ENCODE measurements at regions not wholly inside any gene's neighbourhood (a gene's known extent, or its start where the extent isn't known, plus 50 kb on each side); places are given as distances from the start of the nearest gene placed in this dataset.
"Not testable (repeated sequence)": the region's sequence is repeated elsewhere in the genome, so short reads cannot be mapped to it uniquely, and the experiment has no call there.

DNA sequence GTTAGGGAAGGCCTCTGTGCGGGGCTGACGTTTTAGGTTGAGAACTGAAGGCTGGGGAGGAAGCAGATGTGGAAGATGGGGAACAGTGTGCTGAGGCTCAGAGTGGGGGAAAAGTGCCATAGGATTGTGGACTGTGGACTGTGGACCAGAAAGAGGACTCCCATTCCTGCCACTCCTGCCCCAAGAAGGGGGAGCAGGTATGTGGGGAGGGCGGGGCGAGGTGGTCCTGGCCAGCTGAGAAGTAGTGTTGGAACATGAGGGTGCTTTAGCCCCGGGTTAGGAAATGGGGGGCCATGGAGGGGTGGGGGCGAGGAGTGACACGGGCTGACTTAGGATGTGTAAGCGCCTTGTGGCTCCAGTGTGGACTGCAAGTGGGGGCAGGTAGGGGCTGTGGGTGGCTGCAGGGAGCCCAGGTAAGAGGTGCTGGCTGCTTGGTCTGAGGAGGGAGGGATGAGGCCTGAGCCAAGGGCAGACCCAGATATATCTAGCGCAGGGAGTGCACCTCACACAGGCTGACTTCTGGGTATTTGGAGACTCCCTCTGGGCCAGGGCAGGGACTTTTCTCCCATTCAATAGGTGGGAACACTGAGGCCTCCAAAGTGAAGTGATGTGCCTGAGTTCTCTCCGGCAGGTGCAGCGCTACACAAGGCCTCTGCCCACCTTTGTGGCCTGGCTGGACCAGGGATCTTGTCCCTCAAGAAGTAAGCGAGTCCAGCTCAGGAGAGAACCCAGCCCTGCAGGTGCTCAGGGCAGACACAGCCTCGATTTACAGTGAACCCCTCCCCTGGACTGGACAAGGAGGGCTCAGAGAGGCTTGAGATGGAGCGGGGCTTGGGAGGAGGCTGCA lies 76.6 kb upstream of the TOX2 start:
- DNase-seq (ENCODE audit: low spot score), result no peak

DNA sequence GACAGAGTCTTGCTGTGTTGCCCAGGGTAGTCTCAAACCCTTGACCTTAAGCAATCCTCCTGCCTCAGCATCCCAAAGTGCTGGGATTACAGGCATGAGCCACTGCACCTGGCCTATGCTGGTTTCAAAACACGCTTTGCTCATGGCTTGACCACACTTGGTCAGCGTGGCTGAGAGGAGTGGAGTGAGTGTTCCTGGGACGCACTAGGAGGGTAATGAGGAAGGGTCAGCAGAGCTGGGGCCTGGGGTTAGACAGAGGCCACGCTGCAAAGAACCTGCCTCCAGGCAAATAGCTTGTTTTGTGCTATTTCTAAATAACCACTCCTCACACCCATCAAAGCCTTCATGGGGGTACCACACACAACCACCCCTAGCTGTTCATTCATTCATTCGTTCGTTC lies 77.9 kb upstream of the TOX2 start:
- DNase-seq (ENCODE audit: low spot score), result no peak

GRCh38 chr20:43835944-43836508 lies 78.6 kb upstream of the TOX2 start:
- no peak for DNase-seq (ENCODE audit: low spot score)

GRCh38 chr20:43833511-43834395 lies 80.9 kb upstream of the TOX2 start:
- DNase-seq (ENCODE audit: low spot score), result no peak

DNA sequence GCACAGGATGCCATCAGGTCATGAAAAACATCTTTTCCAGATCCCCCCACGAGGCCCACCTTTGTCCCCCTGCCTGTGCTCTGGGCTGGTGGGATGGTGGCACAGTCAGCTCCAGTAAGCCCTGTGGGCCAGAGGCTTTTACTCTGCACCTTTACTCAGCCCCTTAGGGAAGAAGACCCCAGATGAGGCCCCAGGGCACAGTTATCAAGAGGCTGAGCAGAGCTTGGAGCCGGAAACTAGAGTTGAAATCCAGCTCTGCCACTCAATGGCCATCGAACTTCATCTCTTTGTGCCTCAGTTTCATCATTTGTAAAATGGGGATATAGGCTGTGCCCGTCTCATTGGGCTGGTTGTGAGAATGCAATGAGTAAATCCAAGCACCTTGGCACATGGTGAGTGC lies 81.7 kb upstream of the TOX2 start:
- no peak for DNase-seq (ENCODE audit: low spot score)

DNA sequence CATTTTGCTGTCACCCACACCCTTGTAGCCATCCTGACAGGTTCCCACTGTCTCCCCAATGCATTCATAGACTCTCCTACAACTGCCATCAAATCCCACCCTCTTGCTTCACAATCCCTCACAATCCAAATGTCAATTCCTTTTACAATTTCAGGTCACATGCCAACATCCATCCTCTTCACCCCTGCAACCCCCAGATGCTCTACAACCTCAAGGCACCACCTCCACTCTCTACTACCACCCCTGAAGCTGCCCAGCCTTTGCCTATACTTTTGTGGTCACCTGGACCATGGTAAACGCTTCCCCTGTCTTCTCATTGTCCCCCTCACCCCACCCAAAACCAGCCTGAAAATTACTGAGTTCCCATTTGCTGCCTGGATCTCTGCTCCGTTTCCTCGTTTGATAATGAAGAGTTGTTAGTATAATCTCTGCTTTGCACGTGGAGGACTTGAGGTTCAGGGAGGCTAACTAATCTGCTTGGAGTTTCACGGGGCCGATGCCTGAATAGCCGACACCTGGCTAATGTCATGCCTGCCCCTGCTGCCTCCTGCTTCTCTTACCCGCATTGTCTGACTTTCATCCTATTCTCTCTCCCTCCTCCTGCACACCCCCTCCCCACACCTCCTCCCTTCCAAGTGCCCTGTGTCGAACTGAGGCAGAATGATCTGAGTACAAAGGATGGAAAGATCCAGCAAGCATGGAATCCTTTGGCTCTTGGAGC lies 82.4 kb upstream of the TOX2 start:
- no peak for DNase-seq (ENCODE audit: low spot score)

DNA sequence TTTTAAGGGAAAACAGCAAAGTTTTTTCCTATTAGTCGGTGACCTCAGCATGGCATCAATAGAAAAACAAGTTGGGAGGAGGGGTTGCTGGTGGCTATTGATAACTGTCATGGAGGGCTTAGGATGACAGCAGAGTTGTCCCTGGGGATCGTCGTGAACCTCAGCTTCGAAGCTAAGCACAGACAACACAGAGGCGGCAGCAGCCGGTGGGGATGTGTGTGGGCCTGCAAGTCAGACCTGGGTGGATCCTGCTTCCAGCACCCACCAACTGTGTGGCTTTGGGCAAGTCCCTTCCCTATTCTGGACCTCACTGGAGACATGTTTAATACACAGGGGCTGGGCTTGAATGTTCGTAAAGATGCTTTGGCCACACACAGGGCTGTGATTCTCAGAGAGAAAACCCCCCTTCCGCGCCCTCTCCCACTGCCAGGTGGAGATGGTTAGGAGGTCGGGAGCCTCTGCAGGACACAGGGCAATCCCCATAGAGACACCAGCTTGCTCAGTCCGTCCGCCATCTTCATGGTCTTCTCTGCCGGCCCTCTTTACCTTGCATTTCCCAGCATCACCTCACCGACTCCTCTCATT lies 83.1 kb upstream of the TOX2 start:
- DNase-seq (ENCODE audit: low spot score), result no peak

- DNase-seq (ENCODE audit: low spot score), result no peak
These were observed 83.8 kb upstream of the TOX2 start for GRCh38 chr20:43830883-43831282.

GRCh38 chr20:43829951-43830690 lies 84.5 kb upstream of the TOX2 start:
- DNase-seq (ENCODE audit: low spot score), result no peak

DNA sequence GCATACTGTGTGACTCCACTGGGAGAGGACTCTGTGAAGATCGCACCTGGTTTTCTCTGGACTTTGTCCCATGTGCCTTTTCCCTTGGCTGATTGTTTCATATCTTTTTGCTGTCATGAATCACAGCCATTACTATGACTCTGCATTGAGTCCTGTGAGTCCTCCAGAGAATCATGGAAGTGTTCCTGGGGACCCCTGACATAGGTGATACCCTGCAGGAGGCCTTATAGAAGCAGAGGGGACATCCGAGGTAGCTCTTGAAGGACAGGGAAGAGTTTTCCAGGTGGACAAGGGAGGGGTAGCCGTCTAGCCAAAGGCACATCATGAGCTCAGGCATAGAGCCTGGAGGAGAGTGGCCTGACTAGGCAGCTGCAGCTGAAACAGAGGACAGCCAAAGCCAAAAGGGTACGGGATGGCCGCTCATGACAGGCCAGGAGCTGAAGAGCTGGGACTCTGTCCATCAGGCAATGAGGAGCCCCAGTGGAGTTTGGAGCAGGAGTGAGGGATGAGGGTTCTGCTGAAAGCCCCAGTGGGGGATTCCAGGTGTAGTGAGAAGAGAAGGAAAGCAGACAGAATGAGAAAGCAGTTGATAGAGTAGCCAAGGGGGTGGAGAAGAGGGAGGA lies 86.6 kb upstream of the TOX2 start:
- DNase-seq (ENCODE audit: low spot score), result no peak

DNA sequence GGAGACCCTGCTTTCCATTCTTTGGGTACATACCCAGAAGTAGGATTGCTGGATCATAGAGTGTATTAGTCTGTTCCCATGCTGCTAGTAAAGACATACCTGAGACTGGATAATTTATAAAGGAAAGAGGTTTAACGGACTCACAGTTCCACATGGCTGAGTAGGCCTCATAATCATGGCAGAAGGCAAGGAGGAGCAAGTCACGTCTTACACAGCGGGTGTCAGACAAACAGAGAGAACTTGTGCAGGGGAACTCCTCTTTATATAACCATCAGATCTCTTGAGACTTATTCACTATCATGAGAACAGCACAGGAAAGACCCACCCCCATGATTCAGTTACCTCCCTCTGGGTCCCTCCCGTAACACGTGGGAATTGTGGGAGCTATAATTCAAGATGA lies 87.7 kb upstream of the TOX2 start:
- not testable (repeated sequence) for DNase-seq (ENCODE audit: low spot score)

DNA sequence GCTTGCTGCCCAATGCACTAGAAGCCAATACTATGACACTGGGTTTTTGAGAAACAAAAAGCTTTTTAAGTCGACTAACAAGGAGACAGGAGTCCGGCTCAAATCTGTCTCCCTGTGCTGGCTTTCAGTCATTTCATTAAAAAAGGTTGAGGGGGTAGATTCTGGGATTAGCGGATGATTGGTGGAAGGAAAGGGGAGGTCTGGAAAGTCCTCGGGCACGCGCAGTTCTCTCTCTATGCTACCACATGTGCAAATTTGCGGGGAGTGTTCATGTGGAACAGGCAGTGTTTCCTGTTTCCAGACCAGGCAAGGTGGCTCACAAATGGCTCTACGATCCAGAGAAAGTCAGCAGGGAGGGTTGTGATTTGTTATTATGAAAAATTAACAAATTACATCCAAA lies 89.1 kb upstream of the TOX2 start:
- DNase-seq (ENCODE audit: low spot score), result no peak

- DNase-seq (ENCODE audit: low spot score), result no peak
These were observed 89.6 kb upstream of the TOX2 start for GRCh38 chr20:43825051-43825402.

DNA sequence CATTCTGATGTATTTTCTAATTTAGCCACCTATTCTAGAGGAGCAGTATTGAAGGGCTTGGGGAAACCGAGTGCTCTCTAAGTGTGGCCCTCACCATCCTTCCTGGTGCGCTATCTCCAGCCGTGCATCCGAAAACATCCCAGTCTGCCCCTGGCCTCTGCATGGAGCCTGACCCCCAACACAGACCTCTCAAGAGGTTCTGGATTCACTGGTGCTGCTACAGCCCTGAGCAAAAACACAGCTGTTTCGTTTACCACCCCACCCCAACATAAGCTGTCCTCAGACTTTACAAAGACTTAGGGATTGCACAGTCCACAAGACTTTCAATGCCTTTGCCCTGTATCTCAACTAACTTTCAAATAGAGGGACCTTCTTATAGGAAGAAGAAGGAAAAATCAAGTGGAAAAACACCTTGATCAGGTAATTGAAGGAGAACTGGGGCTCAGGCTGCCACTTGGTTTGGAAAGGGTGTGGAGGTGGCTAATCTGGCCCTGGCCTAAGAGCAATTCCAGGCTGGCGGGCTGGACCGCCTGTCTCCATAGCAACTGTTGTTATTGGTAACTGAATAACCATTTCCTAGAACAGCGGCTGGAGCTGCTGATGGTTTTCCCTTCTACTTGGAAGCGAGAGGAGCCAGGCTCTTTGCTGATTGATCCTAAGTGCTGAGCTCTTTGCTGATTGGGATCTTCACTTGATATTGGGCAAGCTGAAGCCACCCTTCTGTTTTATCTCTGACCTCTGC lies 90.2 kb upstream of the TOX2 start:
- DNase-seq (ENCODE audit: low spot score), result peak; percentile 57

DNA sequence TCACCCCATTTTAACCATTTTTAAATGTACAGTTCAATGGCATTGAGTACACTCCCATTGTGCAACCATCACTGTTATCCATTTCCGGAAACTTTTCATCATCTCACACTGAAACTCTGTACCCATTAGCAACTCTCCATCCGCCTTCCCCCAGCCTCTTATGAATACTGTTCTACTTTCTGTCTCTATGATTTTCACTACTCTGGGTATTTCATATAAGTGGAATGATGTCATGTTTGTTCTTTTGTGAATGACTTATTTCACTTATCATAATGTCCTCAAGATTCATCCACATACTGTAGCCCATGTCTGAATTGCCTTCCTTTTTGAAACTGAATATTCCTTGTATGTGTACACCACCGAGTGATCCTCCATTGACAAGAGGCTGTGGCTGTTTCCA lies 92.9 kb upstream of the TOX2 start:
- no peak for DNase-seq (ENCODE audit: low spot score)

DNA sequence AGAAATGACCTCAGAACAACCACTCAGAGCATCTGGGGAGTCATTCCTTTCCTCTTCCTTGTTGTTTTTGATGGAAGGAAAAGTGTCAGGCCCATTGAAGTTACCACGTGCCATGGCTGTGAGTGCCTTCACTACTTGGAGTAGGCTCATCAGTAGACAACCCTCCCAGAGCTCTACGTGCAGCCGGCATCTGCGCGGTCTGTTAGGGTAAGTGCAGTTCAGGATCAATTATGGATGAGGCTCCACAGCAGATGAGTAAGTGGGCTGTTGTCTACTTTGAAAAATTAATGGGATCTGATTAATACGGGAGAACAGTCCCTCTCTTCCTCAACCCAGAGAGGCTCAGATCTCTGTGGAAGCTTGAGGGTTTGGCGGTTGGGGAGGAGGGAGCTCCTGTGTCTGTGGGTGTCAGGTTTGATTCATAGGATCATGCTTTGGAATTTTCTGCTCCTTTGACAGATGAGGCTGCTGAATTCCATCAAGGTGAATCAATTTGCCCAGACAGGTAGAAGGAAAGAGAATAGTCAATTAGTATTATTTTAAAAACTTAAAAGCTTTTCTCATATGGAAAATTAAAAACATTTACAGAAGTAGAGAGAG lies 93.8 kb upstream of the TOX2 start:
- no peak for DNase-seq (ENCODE audit: low spot score)

DNA sequence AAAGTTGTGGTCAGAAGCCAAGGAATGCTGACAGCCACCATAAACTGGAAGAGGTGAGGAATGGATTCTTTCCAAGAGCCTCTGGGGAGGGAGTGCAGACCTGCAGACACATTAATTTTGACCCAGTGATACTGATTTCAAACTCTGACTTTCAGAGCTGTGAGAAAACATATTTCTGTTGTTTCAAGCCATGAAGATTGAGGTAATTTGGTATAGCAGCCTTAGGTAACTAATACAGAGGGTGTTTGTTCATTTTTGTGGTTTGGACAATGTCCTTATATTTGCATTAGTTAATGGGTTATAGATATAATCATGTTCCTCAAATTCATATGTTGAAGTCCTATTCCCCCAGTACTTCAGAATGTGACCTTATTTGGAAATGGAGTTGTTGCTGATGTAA lies 85.4 kb upstream of the GTSF1L start:
- no peak for DNase-seq (ENCODE audit: low spot score)

DNA sequence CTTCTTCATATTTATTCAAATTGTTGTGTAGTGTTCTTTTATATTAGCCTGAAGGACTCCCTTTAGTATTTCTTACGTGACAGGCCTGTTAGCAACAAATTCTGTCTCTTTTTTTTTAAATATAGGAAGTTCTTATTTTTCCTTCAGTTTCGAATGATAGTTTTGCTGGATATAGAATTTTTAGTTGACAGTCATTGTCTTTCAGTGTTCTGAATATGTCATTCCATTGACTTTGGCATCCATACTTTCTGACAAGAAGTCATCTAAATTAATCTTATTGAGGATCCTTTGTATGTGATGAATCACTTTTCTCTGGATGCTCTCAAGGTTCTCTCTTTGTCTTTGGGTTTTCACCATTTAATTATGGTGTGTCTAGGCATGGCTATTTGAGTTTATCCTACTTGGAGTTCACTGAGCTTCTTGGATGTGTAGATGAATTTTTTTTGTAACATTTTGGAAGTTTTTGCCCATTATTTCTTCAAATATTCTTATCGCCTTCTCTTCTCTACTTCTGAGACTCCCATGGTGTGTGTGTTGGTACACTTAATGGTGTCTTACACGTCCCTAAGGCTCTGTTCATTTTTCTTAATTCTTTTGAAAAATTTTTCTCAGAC lies 82.5 kb upstream of the GTSF1L start:
- DNase-seq (ENCODE audit: low spot score), result no peak

DNA sequence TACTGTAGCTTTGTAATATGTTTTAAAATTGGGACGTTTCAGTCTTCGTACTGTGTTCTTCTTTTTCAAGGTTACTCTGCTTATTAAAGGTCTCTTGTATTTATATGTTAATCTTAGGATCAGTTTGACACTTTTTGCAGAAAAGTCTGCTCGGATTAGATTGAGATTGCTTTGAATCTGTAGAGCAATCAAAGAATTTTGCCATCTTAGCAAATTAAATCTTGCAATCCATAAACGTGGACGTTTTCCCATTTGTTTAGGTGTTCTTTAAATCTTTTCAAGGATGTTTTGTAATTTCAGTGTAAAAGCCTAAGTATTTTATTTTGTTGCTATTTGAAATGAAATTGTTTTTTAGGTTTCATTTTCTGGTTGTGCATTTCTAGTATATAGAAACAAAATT lies 78.0 kb upstream of the GTSF1L start:
- no peak for DNase-seq (ENCODE audit: low spot score)
